ENCODE measurements at regions not wholly inside any gene's neighbourhood (a gene's known extent, or its start where the extent isn't known, plus 50 kb on each side); places are given as distances from the start of the nearest gene placed in this dataset.

GRCh38 chr13:73792796-73793195 lies 341.4 kb downstream of the KLF12 start:
- TF ChIP-seq POLR2AphosphoS5 (IDR thresholded peaks at IDR 0.05; ENCODE audit: borderline replicate concordance, low read depth, low read length) (no peak), EZH2 (IDR thresholded peaks at IDR 0.05) (no peak), FOXP2 (optimal IDR thresholded peaks at IDR 0.05; ENCODE audit: control extremely low read depth, extremely low read length, insufficient read depth) (no peak)

Measured in SK-N-MC (cell line).